Trophoblast cell (in vitro differentiated cells and primary cell): ENCODE measurements at regions not wholly inside any gene's neighbourhood (a gene's known extent, or its start where the extent isn't known, plus 50 kb on each side); places are given as distances from the start of the nearest gene placed in this dataset.

Experiments used
- DNase-seq, 2 donors: peaks; one replicate each; pipeline ENCODE4 v3.0.0-alpha.2; 2016
- H2AFZ ChIP-seq: 2 replicates; pipeline ENCODE4 v1.6.1; 2013; ENCODE audit warnings: low read length, moderate library complexity, mild to moderate bottlenecking; ENCODE audit not compliant: insufficient read depth, poor library complexity
- H2AK5ac ChIP-seq: 2 replicates; pipeline ENCODE4 v1.6.1; 2013; ENCODE audit warnings: mild to moderate bottlenecking, low read length
- H2BK120ac ChIP-seq: 2 replicates; pipeline ENCODE4 v1.6.1; 2013; ENCODE audit warnings: low read length, mild to moderate bottlenecking, moderate library complexity; ENCODE audit not compliant: insufficient read depth, poor library complexity
- H2BK12ac ChIP-seq: 2 replicates; pipeline ENCODE4 v1.6.1; 2013; ENCODE audit warnings: mild to moderate bottlenecking, low read length, moderate library complexity
- H2BK5ac ChIP-seq: 2 replicates; pipeline ENCODE4 v1.6.1; 2013; ENCODE audit warnings: low read length, low read depth, moderate library complexity, mild to moderate bottlenecking; ENCODE audit not compliant: poor library complexity
- H3K14ac ChIP-seq: 2 replicates; pipeline ENCODE4 v1.6.1; 2013; ENCODE audit warnings: mild to moderate bottlenecking, low read length
- H3K18ac ChIP-seq: 2 replicates; pipeline ENCODE4 v1.6.1; 2013; ENCODE audit warnings: mild to moderate bottlenecking, low read length
- H3K23ac ChIP-seq: 2 replicates; pipeline ENCODE4 v1.6.1; 2013; ENCODE audit warnings: low read length
- H3K27ac ChIP-seq: 2 replicates; pipeline ENCODE4 v1.5.1; 2013; ENCODE audit warnings: low read depth, mild to moderate bottlenecking, inconsistent platforms, low read length, moderate library complexity
- H3K27me3 ChIP-seq: 2 replicates; pipeline ENCODE4 v1.6.1; 2013; ENCODE audit warnings: inconsistent platforms, mild to moderate bottlenecking, low read length, moderate library complexity; ENCODE audit not compliant: insufficient read depth
- H3K36me3 ChIP-seq, 2 experiments: 1 replicate in 1 of 2; 2 replicates in 1 of 2; pipeline ENCODE4 v1.6.1; 2013; ENCODE audit warnings: low read length in 2 of 2, mild to moderate bottlenecking in 2 of 2, moderate library complexity in 1 of 2; ENCODE audit not compliant: insufficient read depth in 2 of 2, control insufficient read depth in 1 of 2
- H3K4ac ChIP-seq: 2 replicates; pipeline ENCODE4 v1.6.1; 2013; ENCODE audit warnings: low read depth, mild to moderate bottlenecking, low read length, moderate library complexity
- H3K4me1 ChIP-seq, 2 experiments: 1 replicate in 1 of 2; 2 replicates in 1 of 2; pipeline ENCODE4 v1.6.1; 2013; ENCODE audit warnings: low read length in 2 of 2, mild to moderate bottlenecking in 2 of 2, moderate library complexity in 1 of 2; ENCODE audit not compliant: insufficient read depth in 2 of 2, control insufficient read depth in 1 of 2
- H3K4me2 ChIP-seq: 2 replicates; pipeline ENCODE4 v1.6.1; 2013; ENCODE audit warnings: inconsistent platforms, mild to moderate bottlenecking, low read length, moderate library complexity
- H3K4me3 ChIP-seq: 2 replicates; pipeline ENCODE4 v1.5.1; 2013; ENCODE audit warnings: mild to moderate bottlenecking, low read depth, low read length, inconsistent platforms
- H3K79me1 ChIP-seq: one replicate; pipeline ENCODE4 v1.6.1; 2013; ENCODE audit warnings: low read length
- H3K79me2 ChIP-seq: 2 replicates; pipeline ENCODE4 v1.6.1; 2013; ENCODE audit warnings: low read length, mild to moderate bottlenecking; ENCODE audit not compliant: control insufficient read depth, insufficient read depth, poor library complexity
- H3K9ac ChIP-seq: 2 replicates; pipeline ENCODE4 v1.6.1; 2013; ENCODE audit warnings: mild to moderate bottlenecking, low read length
- H3K9me3 ChIP-seq: 2 replicates; pipeline ENCODE4 v1.6.1; 2013; ENCODE audit warnings: low read depth, mild to moderate bottlenecking, control low read depth, inconsistent platforms, low read length; ENCODE audit not compliant: insufficient read depth
- H4K12ac ChIP-seq: 2 replicates; pipeline ENCODE4 v1.6.1; 2013; ENCODE audit warnings: low read depth, mild to moderate bottlenecking, low read length, moderate library complexity
- H4K8ac ChIP-seq: 2 replicates; pipeline ENCODE4 v1.6.1; 2013; ENCODE audit warnings: low read depth, mild to moderate bottlenecking, low read length, moderate library complexity
- H4K91ac ChIP-seq: one replicate; pipeline ENCODE4 v1.6.1; 2013; ENCODE audit warnings: low read depth, mild to moderate bottlenecking, low read length, moderate library complexity
- WGBS: extraction: QIAGEN DNeasy Blood & Tissue Kit; methylation state at CpG from one replicate; pipeline ENCODE4 v1.1.7; 2013; ENCODE audit warnings: missing lambda C conversion rate; ENCODE audit not compliant: insufficient read length, insufficient coverage; ENCODE audit errors: extremely low coverage; 5-methylcytosine and 5-hydroxymethylcytosine counted together

GRCh38 chr4:30511751-30512150 is 208.4 kb upstream of the PCDH7 start:
- Histone ChIP-seq H3K79me2 (no peaks in the 10 kb centered on the region), H3K23ac (no peak overlapping the region), H3K4ac (no peak overlapping the region), H3K14ac (no peak overlapping the region), H3K4me3 (no peak overlapping the region), H3K27me3 (no peaks in the 10 kb centered on the region), H2AK5ac (no peak overlapping the region), H2AFZ (no peak overlapping the region), H3K18ac (no peak overlapping the region), H4K12ac (no peak overlapping the region), H4K91ac (no peak overlapping the region), H3K9me3 (no peaks in the 10 kb centered on the region), H3K36me3 (no peaks in the 10 kb centered on the region), H4K8ac (no peak overlapping the region), H3K4me2 (no peak overlapping the region), H2BK5ac (no peak overlapping the region), H2BK120ac (no peak overlapping the region), H3K79me1 (no peaks in the 10 kb centered on the region), H3K27ac (no peak overlapping the region), H2BK12ac (no peak overlapping the region), H3K9ac (no peak overlapping the region), H3K4me1 (no peaks in the 10 kb centered on the region)
- DNase-seq, result no peak

- Histone ChIP-seq H2AFZ (no peak overlapping the region), H3K4me1 (no peaks in the 10 kb centered on the region), H3K9me3 (no peaks in the 10 kb centered on the region), H2BK120ac (no peak overlapping the region), H3K27ac (no peak overlapping the region), H2BK5ac (no peak overlapping the region), H3K9ac (no peak overlapping the region), H3K79me1 (no peaks in the 10 kb centered on the region), H4K12ac (no peak overlapping the region), H3K36me3 (no peaks in the 10 kb centered on the region), H3K4me2 (no peak overlapping the region), H4K8ac (no peak overlapping the region), H4K91ac (no peak overlapping the region), H3K23ac (no peak overlapping the region), H3K18ac (no peak overlapping the region), H3K4me3 (no peak overlapping the region), H3K79me2 (no peaks in the 10 kb centered on the region), H2AK5ac (no peak overlapping the region), H3K27me3 (no peaks in the 10 kb centered on the region), H2BK12ac (no peak overlapping the region), H3K4ac (no peak overlapping the region), H3K14ac (no peak overlapping the region)
- no CpG with 5 or more reads among the region's 2 CpGs for WGBS
- no peak for DNase-seq
These were observed 202.0 kb upstream of the PCDH7 start for GRCh38 chr4:30518211-30518610.

- no peak overlapping the region for H2BK12ac ChIP-seq
- H2AFZ ChIP-seq, result no peak overlapping the region
- no CpG with 5 or more reads among the region's 5 CpGs for WGBS
- H3K27me3 ChIP-seq, result no peaks in the 10 kb centered on the region
- no peak for DNase-seq
- H3K4me2 ChIP-seq, result no peak overlapping the region
- H2BK5ac ChIP-seq, result no peak overlapping the region
- H4K12ac ChIP-seq, result no peak overlapping the region
- H3K79me2 ChIP-seq, result no peaks in the 10 kb centered on the region
- no peak overlapping the region for H2BK120ac ChIP-seq
- no peak overlapping the region for H2AK5ac ChIP-seq
- no peak overlapping the region for H3K14ac ChIP-seq
- no peak overlapping the region for H4K91ac ChIP-seq
- no peak overlapping the region for H3K4me3 ChIP-seq
- no peak overlapping the region for H3K18ac ChIP-seq
- H3K79me1 ChIP-seq, result no peaks in the 10 kb centered on the region
- H3K9me3 ChIP-seq, result no peaks in the 10 kb centered on the region
- no peak overlapping the region for H3K4ac ChIP-seq
- no peak overlapping the region for H3K9ac ChIP-seq
- no peak overlapping the region for H4K8ac ChIP-seq
- no peaks in the 10 kb centered on the region for H3K36me3 ChIP-seq
- no peak overlapping the region for H3K23ac ChIP-seq
- no peak overlapping the region for H3K27ac ChIP-seq
- H3K4me1 ChIP-seq, result no peaks in the 10 kb centered on the region
These were observed 194.4 kb upstream of the PCDH7 start for GRCh38 chr4:30525662-30526315.

- H3K79me1 ChIP-seq, result peaks cover 5% of the 10 kb centered on the region
- no peak overlapping the region for H3K27ac ChIP-seq
- no peak overlapping the region for H3K9ac ChIP-seq
- no peak overlapping the region for H3K4me3 ChIP-seq
- H3K4me2 ChIP-seq, result no peak overlapping the region
- no peaks in the 10 kb centered on the region for H3K36me3 ChIP-seq
- H3K14ac ChIP-seq, result no peak overlapping the region
- WGBS, result no CpG with 5 or more reads among the region's 3 CpGs
- no peak overlapping the region for H2BK12ac ChIP-seq
- no peak for DNase-seq
- no peaks in the 10 kb centered on the region for H3K27me3 ChIP-seq
- H4K91ac ChIP-seq, result no peak overlapping the region
- no peak overlapping the region for H3K18ac ChIP-seq
- no peak overlapping the region for H3K23ac ChIP-seq
- H3K4ac ChIP-seq, result no peak overlapping the region
- no peak overlapping the region for H2AK5ac ChIP-seq
- H3K4me1 ChIP-seq, result peaks cover 3 to 8% of the 10 kb centered on the region in 2 experiments
- peaks cover 5% of the 10 kb centered on the region for H3K9me3 ChIP-seq
- H4K12ac ChIP-seq, result no peak overlapping the region
- H4K8ac ChIP-seq, result no peak overlapping the region
- no peak overlapping the region for H2BK120ac ChIP-seq
- no peak overlapping the region for H2BK5ac ChIP-seq
- no peak overlapping the region for H2AFZ ChIP-seq
- no peaks in the 10 kb centered on the region for H3K79me2 ChIP-seq
These were observed 184.9 kb upstream of the PCDH7 start for GRCh38 chr4:30535255-30535654.
